AG08396 (cell line): ENCODE measurements at regions not wholly inside any gene's neighbourhood (a gene's known extent, or its start where the extent isn't known, plus 50 kb on each side); places are given as distances from the start of the nearest gene placed in this dataset.
"Not testable (repeated sequence)": the region's sequence is repeated elsewhere in the genome, so short reads cannot be mapped to it uniquely, and the experiment has no call there.

Experiments
- DNase-seq: peaks from one replicate; pipeline ENCODE4 v3.0.0; 2012; ENCODE audit warnings: low spot score, mixed read lengths

GRCh38 chr6:12516070-12516469 lies 200.5 kb upstream of the PHACTR1 start:
- DNase-seq: peak; percentile 31

DNA sequence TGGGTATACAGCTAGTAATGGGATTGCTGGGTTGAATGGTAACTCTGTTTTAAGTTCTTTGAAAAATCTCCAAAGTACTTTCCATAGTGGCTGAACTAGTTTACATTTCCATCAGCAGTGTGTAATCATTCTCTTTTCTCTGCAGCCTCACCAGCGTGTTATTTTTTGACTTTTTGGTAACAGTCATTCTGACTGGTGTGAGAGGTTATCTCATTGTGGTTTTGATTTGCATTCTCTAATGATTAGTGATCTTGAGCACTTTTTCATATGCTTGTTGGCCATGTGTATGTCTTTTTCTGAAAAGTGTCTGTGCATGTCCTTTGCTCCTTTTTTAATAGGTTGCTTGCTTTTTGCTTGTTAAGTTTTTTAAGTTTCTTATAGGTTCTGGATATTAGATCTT lies 194.2 kb upstream of the PHACTR1 start:
- DNase-seq: no peak

GRCh38 chr6:12523726-12524125 lies 192.8 kb upstream of the PHACTR1 start:
- DNase-seq: no peak

GRCh38 chr6:12525276-12525675 lies 191.3 kb upstream of the PHACTR1 start:
- DNase-seq: no peak

DNA sequence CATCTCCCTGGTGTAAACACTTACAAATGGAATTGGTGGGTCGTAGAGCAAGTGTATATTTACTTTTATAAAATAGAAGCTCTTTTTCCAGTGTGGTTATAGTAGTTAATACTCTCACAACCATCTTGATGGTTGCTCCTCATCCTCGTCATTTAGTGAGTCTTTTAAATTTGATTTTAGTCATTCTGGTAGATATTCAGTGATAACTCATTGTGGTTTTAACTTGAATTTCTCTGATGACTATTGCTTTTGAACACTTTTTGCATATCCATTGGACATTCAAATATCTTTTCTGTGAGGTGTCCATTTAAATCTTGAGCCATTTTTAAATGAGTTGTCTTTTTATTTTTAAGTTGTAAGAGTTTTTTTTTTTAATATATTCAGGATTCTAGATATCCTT lies 189.2 kb upstream of the PHACTR1 start:
- no peak for DNase-seq

DNA sequence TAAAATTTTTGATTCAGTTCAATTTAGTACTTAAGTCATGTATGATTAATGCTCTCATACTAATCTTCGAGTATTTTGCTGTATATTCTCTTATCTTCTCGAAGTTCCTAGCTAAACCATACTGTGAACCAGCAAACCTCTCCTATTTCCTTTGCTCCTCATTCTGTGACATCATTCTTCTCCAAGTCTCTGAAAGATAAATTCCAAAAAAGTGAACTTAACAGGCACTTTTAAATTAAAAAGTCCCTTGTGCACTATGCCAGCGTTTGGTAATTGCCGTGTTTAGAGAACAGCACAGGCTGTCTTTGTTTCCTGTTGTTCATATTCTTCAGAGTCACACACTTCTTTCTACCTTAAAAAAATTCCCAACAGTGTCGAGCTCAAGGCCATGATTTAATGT lies 188.4 kb upstream of the PHACTR1 start:
- no peak for DNase-seq

- no peak for DNase-seq
These were observed 187.8 kb upstream of the PHACTR1 start for GRCh38 chr6:12528581-12529363.

DNA sequence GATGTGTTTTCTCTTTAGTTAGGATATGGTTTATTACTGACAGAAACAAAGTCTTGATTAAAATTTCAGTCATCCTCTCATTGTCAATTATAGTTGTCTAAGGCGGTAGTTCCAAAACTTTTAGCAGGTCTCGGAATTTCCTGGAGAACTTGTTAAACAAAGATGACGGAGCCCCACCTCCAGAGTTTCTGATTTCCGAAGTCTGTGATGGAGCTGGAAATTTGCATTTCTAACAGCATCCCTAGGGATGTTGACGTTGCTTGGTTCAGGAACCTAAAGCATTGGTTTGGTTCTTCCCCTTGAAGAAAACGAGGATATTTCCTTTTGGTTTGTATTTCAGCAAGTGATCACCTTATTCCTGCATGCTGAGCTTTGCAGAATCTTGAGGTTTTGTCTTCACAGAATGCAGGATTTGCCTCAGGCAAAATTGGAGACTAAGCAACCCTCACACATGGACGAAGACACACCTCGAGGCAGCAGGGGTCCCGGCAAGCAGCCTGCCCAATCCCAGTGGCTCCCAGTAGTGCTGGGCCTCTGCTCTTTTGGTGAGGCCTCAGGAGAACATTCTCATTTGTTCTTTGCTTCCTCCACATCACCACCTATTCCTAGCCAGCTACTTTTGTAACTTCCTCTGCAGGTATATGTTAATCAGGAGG lies 187.1 kb upstream of the PHACTR1 start:
- DNase-seq: no peak

- no peak for DNase-seq
These were observed 186.2 kb upstream of the PHACTR1 start for GRCh38 chr6:12530345-12530744.

DNA sequence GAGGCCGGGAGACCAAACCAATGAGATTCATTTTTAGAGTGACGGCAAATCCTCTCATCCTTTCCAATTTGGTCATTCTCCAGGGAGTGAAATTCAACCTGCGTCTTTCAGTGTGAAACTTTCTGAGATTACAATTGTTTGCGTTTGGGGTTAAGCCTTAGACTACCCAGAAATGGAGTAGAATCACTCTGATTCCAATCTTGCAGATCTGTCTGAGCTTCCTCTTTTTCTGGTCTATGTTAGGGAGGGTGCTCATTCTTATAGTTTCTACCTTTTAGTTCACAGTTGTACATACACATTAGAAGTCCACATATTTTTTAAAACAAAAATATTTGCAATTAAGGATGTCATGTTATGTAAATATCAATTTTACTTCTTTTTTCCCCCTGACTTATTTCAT lies 183.0 kb upstream of the PHACTR1 start:
- DNase-seq: no peak

- no peak for DNase-seq
These were observed 182.3 kb upstream of the PHACTR1 start for GRCh38 chr6:12534069-12534853.

GRCh38 chr6:12535586-12536314 lies 180.8 kb upstream of the PHACTR1 start:
- DNase-seq: no peak

DNA sequence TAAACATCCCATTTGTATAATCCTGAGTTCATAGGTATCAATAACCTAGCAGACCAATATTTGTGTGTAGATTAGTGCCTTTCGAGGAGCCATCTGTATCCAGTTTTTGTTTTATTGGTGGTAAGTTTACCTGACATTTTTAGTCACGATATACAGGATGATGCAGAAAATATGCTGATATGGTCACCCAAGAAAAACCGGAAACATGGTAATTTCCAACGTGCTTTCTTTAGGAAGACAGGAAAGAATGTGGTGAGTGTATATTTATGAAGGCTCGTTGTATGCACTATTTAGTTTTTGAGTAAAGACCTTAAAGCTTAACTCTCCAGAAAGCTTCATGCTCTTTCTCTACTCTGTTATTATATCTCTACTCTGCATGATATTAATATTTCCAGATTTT lies 180.2 kb upstream of the PHACTR1 start:
- no peak for DNase-seq

- DNase-seq: no peak
These were observed 179.2 kb upstream of the PHACTR1 start for GRCh38 chr6:12537389-12537788.

GRCh38 chr6:12538881-12539357 lies 177.6 kb upstream of the PHACTR1 start:
- DNase-seq: peak; percentile 10

GRCh38 chr6:12542319-12543115 lies 174.1 kb upstream of the PHACTR1 start:
- DNase-seq: not testable (repeated sequence)

DNA sequence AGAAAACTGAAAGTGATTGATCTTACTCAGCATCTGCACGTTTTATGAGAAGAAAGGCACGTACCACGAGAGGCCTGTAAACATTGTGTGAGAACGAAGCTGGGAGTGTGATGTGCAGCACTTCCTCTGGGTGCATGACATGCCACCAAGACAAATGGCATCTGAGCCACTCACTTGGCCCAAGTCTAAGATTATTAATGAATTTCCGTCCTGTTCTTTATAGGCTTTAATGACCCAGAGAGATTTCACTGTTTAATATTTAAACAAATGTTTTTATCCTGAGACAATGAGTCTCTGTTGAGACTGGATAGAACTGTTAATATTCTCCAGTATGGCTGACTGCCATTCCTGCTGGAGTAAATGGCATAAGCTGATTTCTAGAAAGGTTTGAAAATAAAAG lies 172.6 kb upstream of the PHACTR1 start:
- DNase-seq: no peak

DNA sequence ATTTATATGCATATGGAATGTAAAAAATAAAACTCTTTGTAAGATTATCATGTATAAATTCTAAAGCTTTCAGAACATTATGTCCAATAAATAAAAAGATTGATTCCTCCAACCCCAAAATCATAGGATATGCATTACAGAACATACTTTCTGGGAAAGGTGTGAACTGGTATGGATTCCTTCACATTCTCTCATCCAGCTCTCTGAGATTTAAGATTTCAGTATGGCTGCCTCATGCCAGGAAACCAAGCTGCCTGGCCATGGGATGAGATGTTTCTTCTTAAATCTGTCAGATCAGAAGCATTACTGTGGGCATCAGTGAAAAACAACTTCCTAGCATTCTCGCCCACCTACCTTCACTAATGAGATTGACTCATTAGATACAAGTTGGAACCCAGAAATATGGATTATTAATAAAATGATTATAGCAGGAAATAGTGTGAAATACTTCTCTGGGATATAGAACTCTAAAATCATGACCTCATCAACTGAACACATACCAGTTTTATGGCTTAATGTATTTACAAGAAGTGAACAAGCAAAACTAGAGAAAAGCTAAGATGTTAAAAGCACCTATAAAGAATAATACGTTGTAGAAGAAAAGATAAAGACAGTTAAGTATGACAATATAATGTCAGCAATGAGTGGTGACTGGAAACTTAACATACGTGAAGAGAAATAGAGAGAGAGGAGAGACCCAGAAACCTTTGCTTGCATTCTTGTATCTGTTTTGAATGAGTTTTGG lies 171.6 kb upstream of the PHACTR1 start:
- no peak for DNase-seq

- DNase-seq: peak; percentile 36
These were observed 170.8 kb upstream of the PHACTR1 start for GRCh38 chr6:12545619-12546409.
